AG09309 (cell line): ENCODE measurements at regions not wholly inside any gene's neighbourhood (a gene's known extent, or its start where the extent isn't known, plus 50 kb on each side); places are given as distances from the start of the nearest gene placed in this dataset.
A peak's percentile ranks its signal among the peaks of the same experiment; 100 is the strongest.

Experiments
- DNase-seq: peaks from one replicate; pipeline ENCODE4 v3.0.0-alpha.2; 2010; ENCODE audit warnings: low read depth
- H3K4me3 ChIP-seq: 2 replicates; pipeline ENCODE4 v1.5.1; 2011; ENCODE audit warnings: mild to moderate bottlenecking, low read depth, low read length, moderate library complexity; ENCODE audit not compliant: control insufficient read depth
- TF ChIP-seq, protein P1 (sequence below): IDR thresholded peaks from 2 replicates; pipeline ENCODE4 v1.5.1; 2011; ENCODE audit warnings: mild to moderate bottlenecking, low read depth, low read length, inconsistent platforms; ENCODE audit not compliant: insufficient read depth, control insufficient read depth; ENCODE audit errors: missing control alignments

DNA sequence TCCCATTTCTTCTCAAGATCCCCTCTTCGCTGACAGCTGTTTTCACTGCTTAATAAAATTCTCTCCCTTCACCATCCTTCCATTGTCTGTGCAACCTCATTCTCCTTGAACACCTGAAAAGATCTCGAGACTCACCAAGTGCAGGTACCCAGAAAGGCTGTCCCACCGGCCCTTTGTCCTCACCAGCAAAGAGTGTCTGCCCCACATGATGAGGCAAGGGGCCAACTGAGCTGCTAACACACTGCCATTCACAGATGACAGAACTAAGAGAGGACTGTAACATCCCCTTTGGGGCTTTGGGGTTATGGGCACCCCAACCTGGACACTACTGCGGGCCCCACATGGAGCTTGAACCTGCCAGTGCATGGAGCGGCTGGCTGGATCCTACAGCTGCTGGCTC lies 771.4 kb upstream of the MIR17HG start:
- no peak overlapping the region for H3K4me3 ChIP-seq
- no peak for DNase-seq
- TF ChIP-seq, protein P1, sequence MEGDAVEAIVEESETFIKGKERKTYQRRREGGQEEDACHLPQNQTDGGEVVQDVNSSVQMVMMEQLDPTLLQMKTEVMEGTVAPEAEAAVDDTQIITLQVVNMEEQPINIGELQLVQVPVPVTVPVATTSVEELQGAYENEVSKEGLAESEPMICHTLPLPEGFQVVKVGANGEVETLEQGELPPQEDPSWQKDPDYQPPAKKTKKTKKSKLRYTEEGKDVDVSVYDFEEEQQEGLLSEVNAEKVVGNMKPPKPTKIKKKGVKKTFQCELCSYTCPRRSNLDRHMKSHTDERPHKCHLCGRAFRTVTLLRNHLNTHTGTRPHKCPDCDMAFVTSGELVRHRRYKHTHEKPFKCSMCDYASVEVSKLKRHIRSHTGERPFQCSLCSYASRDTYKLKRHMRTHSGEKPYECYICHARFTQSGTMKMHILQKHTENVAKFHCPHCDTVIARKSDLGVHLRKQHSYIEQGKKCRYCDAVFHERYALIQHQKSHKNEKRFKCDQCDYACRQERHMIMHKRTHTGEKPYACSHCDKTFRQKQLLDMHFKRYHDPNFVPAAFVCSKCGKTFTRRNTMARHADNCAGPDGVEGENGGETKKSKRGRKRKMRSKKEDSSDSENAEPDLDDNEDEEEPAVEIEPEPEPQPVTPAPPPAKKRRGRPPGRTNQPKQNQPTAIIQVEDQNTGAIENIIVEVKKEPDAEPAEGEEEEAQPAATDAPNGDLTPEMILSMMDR: no peak

DNA sequence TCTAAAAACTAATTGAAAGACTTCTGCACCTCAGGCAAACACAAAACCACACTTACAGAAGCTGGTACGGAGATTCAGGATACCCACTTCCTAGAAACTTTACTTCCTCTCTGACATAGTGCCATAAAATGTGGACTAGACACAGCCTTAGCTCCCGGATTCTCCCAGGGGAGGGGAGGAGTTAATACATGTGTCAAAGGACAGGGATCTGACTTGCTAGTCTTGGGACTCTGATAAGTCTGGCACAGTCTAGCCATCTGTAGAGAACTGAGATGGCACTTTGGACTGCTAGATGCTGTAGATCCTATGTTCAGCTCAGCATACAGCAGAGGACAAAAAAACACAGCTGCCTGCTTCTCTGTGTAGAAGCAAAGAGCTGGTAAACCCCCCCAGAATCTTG lies 769.8 kb upstream of the MIR17HG start:
- H3K4me3 ChIP-seq: no peak overlapping the region

DNA sequence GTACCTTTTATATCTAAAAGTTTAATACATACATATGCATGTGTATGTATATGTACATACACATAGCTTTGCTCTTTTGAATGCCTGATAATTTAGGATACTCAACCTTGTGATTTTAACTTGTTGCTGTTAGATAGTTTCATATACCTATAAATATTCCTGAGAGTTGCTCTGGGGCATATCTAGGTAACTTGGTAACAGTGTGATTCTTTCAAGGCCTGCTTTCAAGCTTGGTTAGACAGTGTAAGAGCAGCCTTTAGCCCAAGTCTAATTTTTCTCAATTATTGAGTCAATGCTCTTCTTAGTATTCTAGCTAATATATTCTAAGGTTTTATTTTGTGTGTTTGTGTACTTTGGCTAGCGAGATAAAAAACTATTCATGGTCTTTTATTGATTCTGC lies 762.1 kb upstream of the MIR17HG start:
- DNase-seq: no peak
- TF ChIP-seq, protein P1: no peak
- H3K4me3 ChIP-seq: no peak overlapping the region

More for the DNA sequence above, 769.8 kb upstream of the MIR17HG start:
- TF ChIP-seq, protein P1: no peak
- DNase-seq: no peak

DNA sequence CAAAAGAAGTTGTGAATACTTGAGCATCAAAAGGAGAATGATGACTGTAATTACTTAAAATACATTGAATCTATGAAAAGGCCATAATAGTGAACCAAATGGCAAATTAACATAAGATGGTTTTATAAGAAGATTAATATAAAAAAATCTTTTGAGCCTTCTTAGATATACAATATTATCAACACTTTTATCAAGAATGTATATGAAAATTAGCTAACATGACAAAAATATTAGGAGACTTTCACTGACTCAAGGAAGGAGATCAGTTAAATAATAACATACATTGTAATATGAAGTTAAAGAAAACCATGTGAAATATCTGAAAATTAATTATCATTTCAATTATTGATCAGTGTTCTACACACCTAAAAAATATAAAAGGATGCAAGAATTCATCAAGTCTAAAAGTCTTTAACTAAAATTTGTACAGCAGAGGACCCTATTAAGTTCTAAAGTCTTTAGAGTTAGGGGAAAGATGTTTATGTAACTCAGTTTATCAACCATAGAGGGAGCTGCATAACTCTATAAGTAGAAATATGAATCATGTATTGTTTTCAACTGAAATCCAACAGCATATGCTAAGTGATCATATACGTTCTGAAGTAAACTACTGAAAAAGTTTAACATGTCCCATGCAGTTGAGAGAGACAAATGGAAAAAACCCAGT lies 756.1 kb upstream of the MIR17HG start:
- TF ChIP-seq, protein P1: no peak
- H3K4me3 ChIP-seq: no peak overlapping the region
- no peak for DNase-seq

DNA sequence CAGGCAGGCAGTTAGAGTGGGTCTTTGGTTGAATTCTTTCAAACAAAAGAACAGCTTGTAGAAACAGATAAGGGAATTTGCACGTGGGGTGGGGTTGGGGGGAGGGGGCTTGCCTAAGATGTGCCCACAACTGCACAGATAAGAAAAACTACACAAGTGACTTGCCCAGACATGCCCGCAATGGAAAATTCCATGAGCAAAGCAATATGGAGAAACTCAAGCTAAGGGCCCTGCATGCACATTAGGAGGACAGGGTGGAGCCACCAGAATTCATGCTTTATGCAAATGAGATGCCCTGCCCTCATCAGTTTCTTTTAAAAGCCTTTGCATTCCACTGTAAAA lies 755.6 kb upstream of the MIR17HG start:
- DNase-seq: no peak
- TF ChIP-seq, protein P1: no peak
- no peak overlapping the region for H3K4me3 ChIP-seq

DNA sequence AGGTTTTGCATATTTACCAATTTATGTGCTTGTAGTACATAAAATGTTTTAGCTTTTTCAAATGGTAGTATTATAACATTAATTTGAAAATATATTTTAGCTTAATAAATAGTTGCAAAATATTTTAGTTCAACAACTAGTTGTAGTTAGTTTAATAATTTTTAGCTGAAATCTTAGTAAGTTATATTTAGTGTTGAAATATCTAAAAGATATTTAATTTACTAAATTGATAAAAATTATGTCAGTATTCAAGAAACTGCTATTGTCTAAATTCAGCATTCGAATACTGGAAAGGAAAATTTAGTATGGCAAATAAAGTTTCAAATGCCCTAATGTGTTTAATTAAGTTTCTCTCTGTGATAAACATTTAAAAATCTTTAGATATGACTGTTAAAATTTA lies 754.5 kb upstream of the MIR17HG start:
- TF ChIP-seq, protein P1: no peak
- H3K4me3 ChIP-seq: no peak overlapping the region
- DNase-seq: no peak

DNA sequence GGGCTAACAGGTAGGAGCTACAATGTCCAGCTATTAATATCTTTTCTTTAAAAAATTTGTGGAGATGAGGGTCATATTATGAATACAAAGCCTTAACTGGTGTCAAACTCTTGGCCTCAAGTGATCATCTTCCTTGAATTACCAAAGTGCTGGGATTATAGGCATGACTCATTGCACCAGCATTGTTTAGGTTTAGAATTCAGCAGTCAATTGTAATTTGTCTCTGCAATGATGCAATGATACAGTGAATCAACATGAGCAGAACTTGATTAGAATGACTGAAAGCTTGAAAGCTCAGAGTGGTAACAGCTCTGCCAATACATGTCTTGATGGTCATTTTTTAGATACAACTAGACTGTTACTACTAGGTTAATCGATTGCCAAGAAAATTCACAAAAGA lies 752.8 kb upstream of the MIR17HG start:
- H3K4me3 ChIP-seq: no peak overlapping the region
- peak; percentile 21 for DNase-seq
- TF ChIP-seq, protein P1: no peak
